Islet precursor cell (in vitro differentiated cells): ENCODE measurements at regions not wholly inside any gene's neighbourhood (a gene's known extent, or its start where the extent isn't known, plus 50 kb on each side); places are given as distances from the start of the nearest gene placed in this dataset.
A peak's percentile ranks its signal among the peaks of the same experiment; 100 is the strongest.

Source experiments
- DNase-seq: peaks from one replicate; pipeline ENCODE4 v3.0.0-alpha.2; 2018

GRCh38 chr3:124201786-124202185, 209.9 kb upstream of the ROPN1 start:
- peak; percentile 44 for DNase-seq

GRCh38 chr3:124202754-124203153, 210.8 kb upstream of the ROPN1 start:
- no peak for DNase-seq

GRCh38 chr3:124203292-124203691, 211.4 kb upstream of the ROPN1 start:
- peak; percentile 24 for DNase-seq

- DNase-seq: peak; percentile 20
Measured at GRCh38 chr3:124206225-124207055, 214.5 kb upstream of the ROPN1 start.

GRCh38 chr3:124207077-124207476, 215.2 kb upstream of the ROPN1 start:
- DNase-seq: peak; percentile 20

GRCh38 chr3:124207873-124208485, 216.1 kb upstream of the ROPN1 start:
- peak; percentile 36 for DNase-seq

GRCh38 chr3:124209426-124209825, 217.5 kb upstream of the ROPN1 start:
- DNase-seq: peak; percentile 22

GRCh38 chr3:124210899-124211298, 219.0 kb upstream of the ROPN1 start:
- peak; percentile 12 for DNase-seq

GRCh38 chr3:124213641-124214040, 221.7 kb upstream of the ROPN1 start:
- no peak for DNase-seq

GRCh38 chr3:124217542-124217941, 225.6 kb upstream of the ROPN1 start:
- peak; percentile 89 for DNase-seq

GRCh38 chr3:124221422-124221821, 229.5 kb upstream of the ROPN1 start:
- peak; percentile 55 for DNase-seq

GRCh38 chr3:124223853-124224252, 231.9 kb upstream of the ROPN1 start:
- no peak for DNase-seq

GRCh38 chr3:124227150-124227630, 235.3 kb upstream of the ROPN1 start:
- DNase-seq: no peak

- peak; percentile 42 for DNase-seq
Measured at GRCh38 chr3:124229420-124229819, 237.5 kb upstream of the ROPN1 start.

GRCh38 chr3:124229836-124230235, 237.9 kb upstream of the ROPN1 start:
- peak; percentile 32 for DNase-seq

GRCh38 chr3:124230432-124230831, 238.5 kb upstream of the ROPN1 start:
- DNase-seq: peak; percentile 17

- peak; percentile 9 for DNase-seq
Measured at GRCh38 chr3:124230998-124231397, 239.1 kb upstream of the ROPN1 start.

GRCh38 chr3:124234852-124235252, 242.9 kb upstream of the ROPN1 start:
- no peak for DNase-seq

GRCh38 chr3:124235446-124235845, 243.5 kb upstream of the ROPN1 start:
- peak; percentile 20 for DNase-seq

GRCh38 chr3:124243177-124243859, 251.4 kb upstream of the ROPN1 start:
- DNase-seq: no peak

- DNase-seq: no peak
Measured at GRCh38 chr3:124246376-124246775, 254.5 kb upstream of the ROPN1 start.

GRCh38 chr3:124246949-124247348, 255.0 kb upstream of the ROPN1 start:
- DNase-seq: peak; percentile 53

GRCh38 chr3:124248471-124249028, 256.6 kb upstream of the ROPN1 start:
- peak; percentile 62 for DNase-seq
